Liver (tissue), 8 donors: ENCODE measurements at regions not wholly inside any gene's neighbourhood (a gene's known extent, or its start where the extent isn't known, plus 50 kb on each side); places are given as distances from the start of the nearest gene placed in this dataset.

Source experiments
- DNase-seq: peaks from one replicate; pipeline ENCODE4 v3.0.0-alpha.2; 2017; ENCODE audit warnings: low spot score
- H3K27ac ChIP-seq, 2 donors: one replicate each; pipeline ENCODE4 v1.7.0; 2013; ENCODE audit warnings: inconsistent platforms in 2 of 2, low read length in 2 of 2, control low read depth in 1 of 2, low read depth in 1 of 2, mild to moderate bottlenecking in 1 of 2
- H3K27me3 ChIP-seq, 4 donors: one replicate each; pipeline versions ENCODE4 v1.6.1 to v1.7.0; 2013; ENCODE audit warnings: low read length in 3 of 4, inconsistent platforms in 1 of 4, mild to moderate bottlenecking in 1 of 4, moderate library complexity in 1 of 4; ENCODE audit not compliant: control insufficient read depth in 4 of 4, insufficient read depth in 4 of 4
- H3K36me3 ChIP-seq, 4 donors: one replicate each; pipeline versions ENCODE4 v1.6.1 to v1.7.0; 2013; ENCODE audit warnings: low read length in 3 of 4, mild to moderate bottlenecking in 3 of 4, low read depth in 1 of 4, moderate library complexity in 1 of 4; ENCODE audit not compliant: control insufficient read depth in 4 of 4, insufficient read depth in 3 of 4
- H3K4me1 ChIP-seq, 4 donors: one replicate each; pipeline versions ENCODE4 v1.6.1 to v1.7.0; 2013; ENCODE audit warnings: low read length in 3 of 4, mild to moderate bottlenecking in 3 of 4, moderate library complexity in 1 of 4; ENCODE audit not compliant: control insufficient read depth in 4 of 4, insufficient read depth in 4 of 4
- H3K4me3 ChIP-seq, 3 donors: one replicate each; pipeline versions ENCODE4 v1.6.1 to v1.7.0; 2013; ENCODE audit warnings: low read length in 3 of 3, control low read depth in 1 of 3, low read depth in 1 of 3, mild to moderate bottlenecking in 1 of 3
- H3K9ac ChIP-seq, 2 donors: one replicate each; pipeline ENCODE4 v1.7.0; 2013; ENCODE audit warnings: low read length in 2 of 2, mild to moderate bottlenecking in 2 of 2, moderate library complexity in 2 of 2, control low read depth in 1 of 2, low read depth in 1 of 2
- H3K9me3 ChIP-seq, 4 donors: one replicate each; pipeline versions ENCODE4 v1.6.1 to v1.7.0; 2013; ENCODE audit warnings: low read length in 3 of 4; ENCODE audit not compliant: control insufficient read depth in 4 of 4
- ATF3 ChIP-seq: IDR thresholded peaks from 2 replicates; pipeline ENCODE4 v1.6.1; 2016; ENCODE audit warnings: antibody characterized with exemption
- CTCF ChIP-seq: fragments of 150-350 bp; IDR thresholded peaks from 2 replicates; pipeline ENCODE4 v1.5.1; 2017; ENCODE audit warnings: improper control_type of control experiment, low read depth, low read length; ENCODE audit not compliant: missing input control
- EGR1 ChIP-seq, 2 donors: IDR thresholded peaks; 2 replicates each; pipeline ENCODE4 v1.6.1; 2016 to 2018; ENCODE audit warnings: antibody characterized with exemption in 2 of 2, low read depth in 2 of 2
- GABPA ChIP-seq, 2 donors: IDR thresholded peaks in 1 of 2; conservative IDR thresholded peaks in 1 of 2; 2 replicates each; pipeline ENCODE4 v1.6.1; 2016; ENCODE audit warnings: antibody characterized with exemption in 2 of 2, mild to moderate bottlenecking in 1 of 2, moderate library complexity in 1 of 2
- HNF4G ChIP-seq: IDR thresholded peaks from 2 replicates; pipeline ENCODE4 v1.6.1; 2016; ENCODE audit warnings: antibody characterized with exemption
- NR2F2 ChIP-seq: IDR thresholded peaks from 2 replicates; pipeline ENCODE4 v1.6.1; 2016; ENCODE audit warnings: antibody characterized with exemption
- RXRA ChIP-seq, 2 donors: IDR thresholded peaks; 2 replicates each; pipeline ENCODE4 v1.6.1; 2017 to 2018; ENCODE audit warnings: antibody characterized with exemption in 2 of 2, mild to moderate bottlenecking in 1 of 2
- YY1 ChIP-seq: IDR thresholded peaks from 2 replicates; pipeline ENCODE4 v1.6.1; 2016; ENCODE audit warnings: antibody characterized with exemption, mild to moderate bottlenecking
- ZBTB33 ChIP-seq: IDR thresholded peaks from 2 replicates; pipeline ENCODE4 v1.6.1; 2016; ENCODE audit warnings: antibody characterized with exemption
- WGBS: extraction: QIAGEN DNeasy Blood & Tissue Kit; methylation state at CpG from one replicate; pipeline ENCODE4 v1.1.7; 2013; 5-methylcytosine and 5-hydroxymethylcytosine counted together
- donor health status: healthy.
- donor health status: healthy.
- donor health status: healthy.
- donor health status: healthy.
- donor health status: healthy.

- TF ChIP-seq YY1 (no peak), CTCF (no peak), ZBTB33 (no peak), HNF4G (no peak), EGR1 (IDR thresholded peaks at IDR 0.05; ENCODE audit: low read depth in 2 of 2) (no peak), RXRA (IDR thresholded peaks at IDR 0.05) (no peak), ATF3 (no peak)
- no peak for DNase-seq
- Histone ChIP-seq H3K4me3 (no peak overlapping the region), H3K9ac (no peak overlapping the region), H3K36me3 (no peaks in the 10 kb centered on the region), H3K4me1 (no peaks in the 10 kb centered on the region), H3K27ac (no peak overlapping the region), H3K9me3 (no peaks in the 10 kb centered on the region), H3K27me3 (no peaks in the 10 kb centered on the region)
Observed at GRCh38 chr4:156298230-156298629, 344.6 kb upstream of the CTSO start.

GRCh38 chr4:156295676-156296195 lies 342.1 kb upstream of the CTSO start:
- Histone ChIP-seq H3K27me3 (no peaks in the 10 kb centered on the region), H3K36me3 (no peaks in the 10 kb centered on the region), H3K4me3 (no peak overlapping the region), H3K9ac (no peak overlapping the region), H3K27ac (no peak overlapping the region), H3K9me3 (no peaks in the 10 kb centered on the region), H3K4me1 (no peaks in the 10 kb centered on the region)
- no peak for TF ChIP-seq ZBTB33
- TF ChIP-seq NR2F2: no peak
- TF ChIP-seq RXRA (IDR thresholded peaks at IDR 0.05): no peak
- TF ChIP-seq CTCF: no peak
- no peak for TF ChIP-seq GABPA (IDR thresholded peaks at IDR 0.05 in 1 of 2, conservative IDR thresholded peaks at IDR 0.05 in 1 of 2)
- TF ChIP-seq ATF3: no peak
- DNase-seq: no peak
- 22% methylated on average over 1 of the region's 1 CpG for WGBS
